Neural progenitor cell (in vitro differentiated cells): ENCODE measurements at regions not wholly inside any gene's neighbourhood (a gene's known extent, or its start where the extent isn't known, plus 50 kb on each side); places are given as distances from the start of the nearest gene placed in this dataset.
A peak's percentile ranks its signal among the peaks of the same experiment; 100 is the strongest.

Experiments
- DNase-seq: peaks from one replicate; pipeline ENCODE4 v3.0.0-alpha.2; 2016; ENCODE audit warnings: low spot score
- H2AFZ ChIP-seq: fragments of 200-600 bp; sonication (generic); replicated peaks from 2 replicates; pipeline ENCODE4 v1.6.1; 2016; ENCODE audit warnings: antibody characterized with exemption
- H3F3A ChIP-seq: fragments of 200-600 bp; sonication (generic); 2 replicates; pipeline ENCODE4 v1.6.1; 2016; ENCODE audit warnings: antibody characterized with exemption, low read depth
- H3K27ac ChIP-seq: fragments of 200-600 bp; sonication (generic); 2 replicates; pipeline ENCODE4 v1.5.1; 2016; ENCODE audit warnings: mild to moderate bottlenecking
- H3K27me3 ChIP-seq: fragments of 200-600 bp; sonication (generic); 2 replicates; pipeline ENCODE4 v1.6.1; 2016; ENCODE audit warnings: mild to moderate bottlenecking, moderate library complexity
- H3K36me3 ChIP-seq: fragments of 200-600 bp; sonication (generic); 2 replicates; pipeline ENCODE4 v1.5.1; 2016
- H3K4me1 ChIP-seq: fragments of 200-600 bp; sonication (generic); 2 replicates; pipeline ENCODE4 v1.6.1; 2016; ENCODE audit warnings: mixed run types
- H3K4me2 ChIP-seq: fragments of 200-600 bp; sonication (generic); 2 replicates; pipeline ENCODE4 v1.6.1; 2016
- H3K4me3 ChIP-seq: fragments of 200-600 bp; sonication (generic); 2 replicates; pipeline ENCODE4 v1.5.1; 2016
- H3K79me2 ChIP-seq: fragments of 200-600 bp; sonication (generic); 2 replicates; pipeline ENCODE4 v1.6.1; 2016; ENCODE audit warnings: low read depth
- H3K9ac ChIP-seq: fragments of 200-600 bp; sonication (generic); 2 replicates; pipeline ENCODE4 v1.6.1; 2016
- H3K9me3 ChIP-seq: fragments of 200-600 bp; sonication (generic); 2 replicates; pipeline ENCODE4 v1.5.1; 2016; ENCODE audit warnings: low read depth
- H4K20me1 ChIP-seq: fragments of 200-600 bp; sonication (generic); 2 replicates; pipeline ENCODE4 v1.6.1; 2016; ENCODE audit warnings: low read depth
- H3K27ac Mint-ChIP-seq: 3 replicates; pipeline ENCODE4 v1.8.0; 2021; ENCODE audit warnings: mixed read lengths
- H3K27me3 Mint-ChIP-seq: 2 replicates; pipeline ENCODE4 v1.8.0; 2022; ENCODE audit warnings: low read depth, mild to moderate bottlenecking, inconsistent platforms, moderate library complexity, mixed read lengths; ENCODE audit not compliant: insufficient read depth
- H3K36me3 Mint-ChIP-seq: 3 replicates; pipeline ENCODE4 v1.8.0; 2021; ENCODE audit warnings: mixed read lengths
- H3K4me1 Mint-ChIP-seq: 3 replicates; pipeline ENCODE4 v1.8.0; 2021; ENCODE audit warnings: mixed read lengths
- H3K4me3 Mint-ChIP-seq: 3 replicates; pipeline ENCODE4 v1.8.0; 2021; ENCODE audit warnings: mild to moderate bottlenecking, moderate library complexity, mixed read lengths
- H3K9me3 Mint-ChIP-seq: 3 replicates; pipeline ENCODE4 v1.8.0; 2020; ENCODE audit warnings: mixed read lengths
- EZH2 ChIP-seq: fragments of 200-600 bp; sonication (generic); IDR thresholded peaks from 2 replicates; pipeline ENCODE4 v1.6.1; 2017; ENCODE audit warnings: antibody characterized with exemption, mild to moderate bottlenecking, moderate library complexity
- EZH2phosphoT487 ChIP-seq: fragments of 200-600 bp; sonication (generic); IDR thresholded peaks from 2 replicates; pipeline ENCODE4 v1.6.1; 2017; ENCODE audit warnings: antibody characterized with exemption
- TF ChIP-seq, protein P1 (sequence below): fragments of 200-600 bp; sonication (generic); IDR thresholded peaks from 2 replicates; pipeline ENCODE4 v1.5.1; 2017; ENCODE audit warnings: antibody characterized with exemption, mild to moderate bottlenecking

DNA sequence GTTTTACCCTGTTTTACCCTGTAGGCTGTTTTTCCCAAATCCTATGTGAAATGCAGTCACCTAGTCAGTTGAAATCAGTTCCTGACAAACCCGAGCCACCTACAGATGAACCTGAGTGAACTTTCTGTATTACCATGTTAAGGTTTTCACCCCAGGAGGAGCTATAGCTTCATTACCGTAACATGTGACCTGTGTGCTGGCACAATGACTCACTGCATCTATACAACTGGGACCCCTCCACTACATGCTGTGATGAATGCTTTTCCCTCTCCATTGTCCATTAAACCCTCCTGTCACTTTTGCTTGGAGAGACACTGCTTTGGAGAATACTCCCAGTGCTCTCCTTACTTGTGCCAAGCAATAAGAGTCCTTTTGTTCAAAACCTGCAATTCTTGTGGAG is 1974.8 kb downstream of the EFNA5 start:
- no peaks in the 10 kb centered on the region for H3K36me3 ChIP-seq
- peak; percentile 43 for DNase-seq
- no peaks in the 10 kb centered on the region for H3K27me3 ChIP-seq
- H3K4me1 ChIP-seq: peaks cover 8% of the 10 kb centered on the region
- Mint-ChIP-seq H3K4me3 (no peak overlapping the region), H3K27ac (no peak overlapping the region), H3K27me3 (peaks cover 4% of the 10 kb centered on the region), H3K36me3 (peaks cover 2% of the 10 kb centered on the region), H3K9me3 (peaks cover 10% of the 10 kb centered on the region), H3K4me1 (peaks cover 5% of the 10 kb centered on the region)
- no peak overlapping the region for H3K4me3 ChIP-seq
- H4K20me1 ChIP-seq: no peaks in the 10 kb centered on the region
- TF ChIP-seq, protein P1, sequence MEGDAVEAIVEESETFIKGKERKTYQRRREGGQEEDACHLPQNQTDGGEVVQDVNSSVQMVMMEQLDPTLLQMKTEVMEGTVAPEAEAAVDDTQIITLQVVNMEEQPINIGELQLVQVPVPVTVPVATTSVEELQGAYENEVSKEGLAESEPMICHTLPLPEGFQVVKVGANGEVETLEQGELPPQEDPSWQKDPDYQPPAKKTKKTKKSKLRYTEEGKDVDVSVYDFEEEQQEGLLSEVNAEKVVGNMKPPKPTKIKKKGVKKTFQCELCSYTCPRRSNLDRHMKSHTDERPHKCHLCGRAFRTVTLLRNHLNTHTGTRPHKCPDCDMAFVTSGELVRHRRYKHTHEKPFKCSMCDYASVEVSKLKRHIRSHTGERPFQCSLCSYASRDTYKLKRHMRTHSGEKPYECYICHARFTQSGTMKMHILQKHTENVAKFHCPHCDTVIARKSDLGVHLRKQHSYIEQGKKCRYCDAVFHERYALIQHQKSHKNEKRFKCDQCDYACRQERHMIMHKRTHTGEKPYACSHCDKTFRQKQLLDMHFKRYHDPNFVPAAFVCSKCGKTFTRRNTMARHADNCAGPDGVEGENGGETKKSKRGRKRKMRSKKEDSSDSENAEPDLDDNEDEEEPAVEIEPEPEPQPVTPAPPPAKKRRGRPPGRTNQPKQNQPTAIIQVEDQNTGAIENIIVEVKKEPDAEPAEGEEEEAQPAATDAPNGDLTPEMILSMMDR: no peak
- TF ChIP-seq EZH2 (no peak), EZH2phosphoT487 (no peak)
- no peak overlapping the region for H2AFZ ChIP-seq
- H3K9me3 ChIP-seq: no peaks in the 10 kb centered on the region
- no peaks in the 10 kb centered on the region for H3K79me2 ChIP-seq
- no peak overlapping the region for H3K9ac ChIP-seq
- peak overlapping the region; percentile 29 for H3K4me2 ChIP-seq
- no peak overlapping the region for H3K27ac ChIP-seq
- no peaks in the 10 kb centered on the region for H3F3A ChIP-seq

DNA sequence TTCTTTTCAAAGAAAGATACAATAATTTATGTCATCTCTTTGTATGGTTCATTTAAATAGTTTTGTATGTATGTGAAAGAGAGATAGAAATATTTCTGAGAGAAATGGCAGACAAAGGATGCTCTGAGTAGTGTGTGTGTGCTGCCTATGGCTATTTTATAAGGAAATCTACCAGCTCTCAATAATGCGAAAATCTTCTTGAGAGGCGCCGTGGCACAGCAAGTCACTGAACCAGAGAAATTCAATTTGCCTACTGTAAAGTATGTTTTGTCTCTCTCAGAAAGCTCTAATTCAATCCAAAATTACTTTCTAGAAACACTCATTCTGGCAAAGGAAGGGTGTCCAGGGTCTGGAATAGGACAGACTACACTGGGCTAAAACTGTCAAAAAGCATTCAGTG is 1981.1 kb downstream of the EFNA5 start:
- TF ChIP-seq EZH2 (no peak), EZH2phosphoT487 (no peak)
- TF ChIP-seq, protein P1: no peak
- H3K27me3 Mint-ChIP-seq: peaks cover 2% of the 10 kb centered on the region
- peaks cover 9% of the 10 kb centered on the region for H3K4me1 Mint-ChIP-seq
- Histone ChIP-seq H3K4me2 (no peak overlapping the region), H3K4me1 (peaks cover 41% of the 10 kb centered on the region), H3K9ac (no peak overlapping the region), H3K36me3 (no peaks in the 10 kb centered on the region), H3K9me3 (no peaks in the 10 kb centered on the region), H3F3A (peaks cover 24% of the 10 kb centered on the region), H3K27ac (no peak overlapping the region), H4K20me1 (no peaks in the 10 kb centered on the region), H2AFZ (peak overlapping the region; percentile 32), H3K4me3 (no peak overlapping the region), H3K79me2 (no peaks in the 10 kb centered on the region), H3K27me3 (no peaks in the 10 kb centered on the region)
- H3K4me3 Mint-ChIP-seq: no peak overlapping the region
- H3K9me3 Mint-ChIP-seq: no peaks in the 10 kb centered on the region
- no peak for DNase-seq
- H3K27ac Mint-ChIP-seq: no peak overlapping the region
- H3K36me3 Mint-ChIP-seq: no peaks in the 10 kb centered on the region

DNA sequence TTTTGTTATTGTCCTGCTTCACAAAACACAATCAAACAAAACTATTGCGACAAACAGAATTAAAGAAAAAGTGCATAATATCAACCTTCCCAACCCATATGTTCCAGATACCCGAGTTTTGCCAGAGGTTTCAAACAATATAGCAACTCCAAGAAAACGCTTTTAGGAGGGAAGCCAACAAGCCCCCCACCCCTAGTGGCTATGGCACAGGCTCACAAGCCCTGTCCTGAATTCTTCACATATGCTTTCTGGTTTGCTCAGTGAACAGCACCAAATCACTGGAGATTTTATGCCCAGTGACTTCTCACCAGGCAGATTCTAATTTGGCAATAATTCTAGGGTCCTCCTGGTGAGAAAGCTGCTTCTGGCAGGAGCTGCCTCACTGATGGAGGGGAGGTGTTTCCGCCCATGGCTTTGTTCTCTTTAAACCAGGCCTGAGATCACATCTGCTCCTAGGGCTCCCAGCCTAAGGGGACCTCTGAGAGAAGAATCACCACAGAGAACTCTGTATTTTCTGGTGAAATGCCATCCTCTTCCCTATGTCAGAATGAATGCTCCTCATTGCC is 1982.4 kb downstream of the EFNA5 start:
- Histone ChIP-seq H3K27ac (peak overlapping the region; percentile 27), H3K4me1 (peaks cover 41% of the 10 kb centered on the region), H3K9ac (no peak overlapping the region), H3K4me2 (no peak overlapping the region), H3K9me3 (no peaks in the 10 kb centered on the region), H3K27me3 (no peaks in the 10 kb centered on the region), H3K36me3 (no peaks in the 10 kb centered on the region), H3K4me3 (no peak overlapping the region), H3K79me2 (no peaks in the 10 kb centered on the region), H3F3A (peaks cover 24% of the 10 kb centered on the region), H2AFZ (peak overlapping the region; percentile 37), H4K20me1 (no peaks in the 10 kb centered on the region)
- Mint-ChIP-seq H3K4me1 (peaks cover 9% of the 10 kb centered on the region), H3K4me3 (no peak overlapping the region), H3K9me3 (no peaks in the 10 kb centered on the region), H3K27me3 (peaks cover 2% of the 10 kb centered on the region), H3K36me3 (no peaks in the 10 kb centered on the region), H3K27ac (no peak overlapping the region)
- DNase-seq: peak; percentile 15
- TF ChIP-seq EZH2phosphoT487: no peak
- TF ChIP-seq, protein P1: peak; percentile 24
